ENCODE measurements at regions not wholly inside any gene's neighbourhood (a gene's known extent, or its start where the extent isn't known, plus 50 kb on each side); places are given as distances from the start of the nearest gene placed in this dataset.

DNA sequence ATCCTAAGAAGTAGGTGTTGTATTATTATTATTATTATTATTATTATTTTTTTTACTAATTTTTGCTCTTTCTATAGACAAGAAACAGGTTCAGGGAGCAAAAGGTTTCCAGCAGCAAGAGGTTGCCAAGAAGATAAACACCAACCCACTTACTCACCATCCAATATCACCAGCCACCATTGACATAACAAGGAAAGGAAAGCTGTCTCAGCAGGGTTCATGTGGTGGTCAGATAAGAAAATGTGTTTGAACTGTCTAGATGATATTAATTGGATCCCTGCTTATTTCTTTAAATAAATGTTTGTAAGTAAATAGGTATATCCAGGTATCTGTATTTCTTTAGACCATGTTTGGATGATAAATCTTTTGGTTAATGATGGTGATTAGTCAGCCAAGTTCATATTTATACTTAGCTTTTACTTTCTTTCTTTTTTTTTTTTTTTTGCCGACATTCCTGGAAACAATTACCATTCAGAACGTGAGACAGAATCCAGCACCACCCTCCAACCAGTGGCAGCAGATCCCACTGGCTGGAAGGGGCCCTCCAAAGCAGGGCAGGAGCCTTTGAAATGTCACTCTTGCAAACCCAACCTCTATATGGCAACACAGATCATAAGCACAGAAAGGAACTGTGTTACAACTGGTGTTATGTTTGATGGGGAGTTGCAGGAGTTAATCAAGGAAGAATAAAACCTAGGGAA lies 139.2 kb upstream of the ECI2 start:
- ATAC-seq (ENCODE audit: low FRiP score), result no peak
- no peak for TF ChIP-seq CTCF (IDR thresholded peaks at IDR 0.05)
- DNase-seq (ENCODE audit: low spot score), result no peak

DNA sequence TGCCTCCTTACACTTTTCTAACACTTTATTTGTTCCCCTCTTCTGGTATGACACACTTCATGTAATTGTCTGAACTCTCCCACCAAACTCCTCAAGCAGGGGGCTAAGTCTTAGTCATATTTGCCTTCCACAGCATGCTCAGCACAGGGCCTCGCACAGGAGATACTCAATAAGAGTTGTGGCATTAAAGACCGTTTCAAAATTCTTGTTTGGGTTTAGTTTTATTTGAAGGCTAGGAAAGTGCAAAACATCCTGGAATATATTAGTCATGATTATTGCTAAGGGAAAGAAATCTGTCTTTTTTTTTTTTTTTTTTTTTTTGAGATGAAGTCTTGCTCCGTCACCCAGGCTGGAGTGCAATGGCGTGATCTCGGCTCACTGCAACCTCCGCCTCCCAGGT lies 137.6 kb upstream of the ECI2 start:
- ATAC-seq (ENCODE audit: low FRiP score) (no peak), DNase-seq (ENCODE audit: low spot score) (no peak)
- no peak for TF ChIP-seq CTCF (IDR thresholded peaks at IDR 0.05)

GRCh38 chr6:4271761-4272470 lies 136.5 kb upstream of the ECI2 start:
- TF ChIP-seq CTCF (IDR thresholded peaks at IDR 0.05), result no peak
- DNase-seq (ENCODE audit: low spot score), result no peak
- no peak for ATAC-seq (ENCODE audit: low FRiP score)

- no peak for TF ChIP-seq CTCF (IDR thresholded peaks at IDR 0.05)
- DNase-seq (ENCODE audit: low spot score) (no peak), ATAC-seq (ENCODE audit: low FRiP score) (peak; percentile 85)
These were observed 135.4 kb upstream of the ECI2 start for GRCh38 chr6:4270776-4271175.

DNA sequence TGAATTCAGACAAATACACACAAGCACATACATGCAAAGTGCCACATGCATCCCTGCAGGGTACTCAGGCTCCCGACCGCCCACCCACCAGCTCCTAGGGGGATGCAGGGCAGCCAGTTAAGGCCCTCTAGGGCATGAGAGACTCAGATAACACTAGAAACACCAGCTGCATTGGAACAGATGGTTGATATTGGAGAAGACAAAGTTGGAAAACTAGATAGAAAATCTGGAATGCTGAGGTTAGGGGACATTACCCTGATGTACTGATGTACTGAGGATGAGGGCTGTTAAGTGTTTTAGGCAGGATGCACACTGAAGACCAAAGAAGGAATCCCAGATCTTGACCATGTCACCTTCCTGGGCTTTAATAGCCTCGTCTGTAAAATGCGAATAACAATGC lies 134.6 kb upstream of the ECI2 start:
- DNase-seq (ENCODE audit: low spot score), result no peak
- no peak for TF ChIP-seq CTCF (IDR thresholded peaks at IDR 0.05)
- no peak for ATAC-seq (ENCODE audit: low FRiP score)

DNA sequence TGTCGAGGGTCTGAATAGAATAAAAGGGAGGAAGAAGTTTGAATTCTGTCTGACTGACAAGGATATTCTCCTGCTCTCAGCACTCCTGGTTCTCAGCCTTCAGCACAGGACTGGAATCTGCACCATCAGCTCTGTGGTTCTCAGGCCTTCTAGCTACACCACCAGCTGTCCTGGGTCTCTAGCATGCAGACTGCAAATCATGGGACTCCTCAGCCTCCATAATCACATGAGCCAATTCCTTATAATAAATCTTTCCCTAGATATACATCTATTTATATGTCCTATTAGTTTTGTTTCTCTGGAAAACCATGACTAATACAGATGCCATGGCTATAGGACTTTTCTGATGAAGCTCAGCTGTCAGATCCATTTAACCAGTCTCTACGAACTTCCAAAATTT lies 132.8 kb upstream of the ECI2 start:
- DNase-seq (ENCODE audit: low spot score), result no peak
- no peak for ATAC-seq (ENCODE audit: low FRiP score)
- TF ChIP-seq CTCF (IDR thresholded peaks at IDR 0.05), result no peak

DNA sequence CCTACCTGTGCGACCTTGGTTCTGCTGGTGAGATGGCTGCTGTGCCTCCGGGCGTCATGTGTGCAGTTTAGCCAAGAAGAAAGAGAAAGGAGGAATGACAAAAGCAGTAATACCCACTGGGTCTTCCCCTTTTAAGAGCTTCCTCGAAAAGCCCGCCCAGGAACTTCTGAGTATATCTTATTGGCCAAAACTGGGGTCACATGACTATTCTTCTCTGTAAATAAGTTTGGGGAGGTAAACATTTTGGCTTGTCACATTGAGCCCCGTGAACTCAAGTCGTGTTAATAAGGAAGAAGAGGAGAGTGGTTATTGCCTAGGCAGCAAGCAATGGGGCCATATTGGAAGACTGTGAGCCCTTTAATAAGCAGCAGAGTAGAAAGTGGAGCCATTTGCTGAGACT lies 130.4 kb upstream of the ECI2 start:
- no peak for ATAC-seq (ENCODE audit: low FRiP score)
- no peak for DNase-seq (ENCODE audit: low spot score)
- no peak for TF ChIP-seq CTCF (IDR thresholded peaks at IDR 0.05)
